ENCODE measurements at regions not wholly inside any gene's neighbourhood (a gene's known extent, or its start where the extent isn't known, plus 50 kb on each side); places are given as distances from the start of the nearest gene placed in this dataset.

DNA sequence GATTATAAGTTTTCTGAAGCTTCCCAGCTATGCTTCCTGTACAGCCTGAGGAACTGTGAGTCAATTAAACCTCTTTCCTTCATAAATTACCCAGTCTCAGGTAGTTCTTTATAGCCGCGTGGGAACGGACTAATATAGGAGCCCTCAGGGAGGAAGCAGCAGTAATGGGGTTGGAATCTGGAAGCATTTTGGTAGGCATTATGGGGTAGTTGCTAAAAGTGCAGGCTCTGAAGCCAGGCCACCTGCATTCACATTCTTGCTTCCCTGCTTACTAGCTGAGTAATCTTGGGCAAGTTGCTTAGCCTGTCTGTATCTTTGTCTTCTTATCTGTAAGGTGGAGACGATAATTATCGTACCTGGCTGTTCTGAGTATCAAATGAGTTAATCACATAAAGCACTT is 137.9 kb upstream of the NHS start:
- Histone ChIP-seq H3K27me3 (ENCODE audit: insufficient read depth, low read length) (no peaks in the 10 kb centered on the region), H3F3A (ENCODE audit: insufficient read depth, low read length) (no peaks in the 10 kb centered on the region), H3K4me1 (ENCODE audit: insufficient read depth, low read length, severe bottlenecking) (no peaks in the 10 kb centered on the region), H3K9ac (ENCODE audit: low read length) (no peak overlapping the region), H4K20me1 (ENCODE audit: insufficient read depth, low read length) (no peaks in the 10 kb centered on the region), H3K4me2 (ENCODE audit: low read length) (no peak overlapping the region), H3K27ac (ENCODE audit: low read depth, low read length, poor library complexity, severe bottlenecking) (no peak overlapping the region), H3K9me2 (ENCODE audit: low read depth, low read length) (no peaks in the 10 kb centered on the region), H3K9me3 (ENCODE audit: low read length) (no peaks in the 10 kb centered on the region), H2AFZ (ENCODE audit: low read length) (no peak overlapping the region), H3K36me3 (ENCODE audit: insufficient read depth, low read length) (no peaks in the 10 kb centered on the region), H3K79me2 (ENCODE audit: insufficient read depth, low read length) (no peaks in the 10 kb centered on the region), H3K4me3 (ENCODE audit: low read depth, low read length, poor library complexity, severe bottlenecking) (no peak overlapping the region)
- TF ChIP-seq CTCF (IDR thresholded peaks at IDR 0.05; ENCODE audit: low read length) (no peak), EZH2 (IDR thresholded peaks at IDR 0.05; ENCODE audit: borderline replicate concordance, low read length) (no peak)

DNA sequence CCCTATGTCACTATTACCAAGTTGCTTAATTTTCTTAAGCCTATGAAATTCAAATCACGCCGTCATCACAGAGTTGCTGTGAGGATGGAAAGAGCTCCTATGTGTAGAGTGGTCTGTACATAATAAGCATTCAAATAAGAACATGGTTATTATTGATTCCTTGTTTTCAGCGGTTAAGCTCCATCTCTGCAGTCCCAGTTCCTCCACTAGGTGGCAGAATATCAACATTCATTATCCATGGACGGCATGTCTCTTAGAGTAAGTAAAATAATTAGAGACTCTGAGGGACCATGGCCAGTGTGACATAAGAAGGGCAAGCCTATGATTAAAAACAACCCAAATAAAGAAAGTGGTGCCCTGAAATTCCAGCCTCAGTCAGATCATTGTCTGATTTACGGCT is 132.5 kb upstream of the NHS start:
- H3K9ac ChIP-seq (ENCODE audit: low read length) = no peak overlapping the region
- H3K79me2 ChIP-seq (ENCODE audit: insufficient read depth, low read length) = no peaks in the 10 kb centered on the region
- no peaks in the 10 kb centered on the region for H3K9me2 ChIP-seq (ENCODE audit: low read depth, low read length)
- no peak overlapping the region for H2AFZ ChIP-seq (ENCODE audit: low read length)
- H3K9me3 ChIP-seq (ENCODE audit: low read length) = no peaks in the 10 kb centered on the region
- no peaks in the 10 kb centered on the region for H4K20me1 ChIP-seq (ENCODE audit: insufficient read depth, low read length)
- no peak overlapping the region for H3K4me2 ChIP-seq (ENCODE audit: low read length)
- no peak overlapping the region for H3K27ac ChIP-seq (ENCODE audit: low read depth, low read length, poor library complexity, severe bottlenecking)
- no peaks in the 10 kb centered on the region for H3K36me3 ChIP-seq (ENCODE audit: insufficient read depth, low read length)
- no peak for TF ChIP-seq EZH2 (IDR thresholded peaks at IDR 0.05; ENCODE audit: borderline replicate concordance, low read length)
- peak; percentile 60 for TF ChIP-seq CTCF (IDR thresholded peaks at IDR 0.05; ENCODE audit: low read length)
- no peaks in the 10 kb centered on the region for H3K4me1 ChIP-seq (ENCODE audit: insufficient read depth, low read length, severe bottlenecking)
- no peaks in the 10 kb centered on the region for H3F3A ChIP-seq (ENCODE audit: insufficient read depth, low read length)
- no peak overlapping the region for H3K4me3 ChIP-seq (ENCODE audit: low read depth, low read length, poor library complexity, severe bottlenecking)
- no peaks in the 10 kb centered on the region for H3K27me3 ChIP-seq (ENCODE audit: insufficient read depth, low read length)

- no peak overlapping the region for H3K4me2 ChIP-seq (ENCODE audit: low read length)
- no peak overlapping the region for H3K9ac ChIP-seq (ENCODE audit: low read length)
- no peak overlapping the region for H3K4me3 ChIP-seq (ENCODE audit: low read depth, low read length, poor library complexity, severe bottlenecking)
- no peaks in the 10 kb centered on the region for H3K4me1 ChIP-seq (ENCODE audit: insufficient read depth, low read length, severe bottlenecking)
- H3K27ac ChIP-seq (ENCODE audit: low read depth, low read length, poor library complexity, severe bottlenecking) = no peak overlapping the region
- no peak overlapping the region for H2AFZ ChIP-seq (ENCODE audit: low read length)
- no peak for TF ChIP-seq EZH2 (IDR thresholded peaks at IDR 0.05; ENCODE audit: borderline replicate concordance, low read length)
- TF ChIP-seq CTCF (IDR thresholded peaks at IDR 0.05; ENCODE audit: low read length) = no peak
- H3K9me2 ChIP-seq (ENCODE audit: low read depth, low read length) = no peaks in the 10 kb centered on the region
- H3K9me3 ChIP-seq (ENCODE audit: low read length) = no peaks in the 10 kb centered on the region
- no peaks in the 10 kb centered on the region for H3K27me3 ChIP-seq (ENCODE audit: insufficient read depth, low read length)
- no peaks in the 10 kb centered on the region for H3K36me3 ChIP-seq (ENCODE audit: insufficient read depth, low read length)
- H3F3A ChIP-seq (ENCODE audit: insufficient read depth, low read length) = no peaks in the 10 kb centered on the region
- H3K79me2 ChIP-seq (ENCODE audit: insufficient read depth, low read length) = no peaks in the 10 kb centered on the region
- no peaks in the 10 kb centered on the region for H4K20me1 ChIP-seq (ENCODE audit: insufficient read depth, low read length)
Observed at GRCh38 chrX:17247144-17247543, 127.9 kb upstream of the NHS start.

Measured in OCI-LY1 (cell line).